Upper lobe of left lung (tissue), 4 donors: ENCODE measurements at regions not wholly inside any gene's neighbourhood (a gene's known extent, or its start where the extent isn't known, plus 50 kb on each side); places are given as distances from the start of the nearest gene placed in this dataset.

Experiments used
- POLR2A ChIP-seq, 4 donors: fragments of 450-650 bp; IDR thresholded peaks; one replicate each; pipeline ENCODE4 v1.5.1; 2016 to 2017; ENCODE audit warnings: antibody characterized with exemption in 4 of 4, mild to moderate bottlenecking in 2 of 4
- TF ChIP-seq, protein P1 (sequence below), 6 experiments: fragments of 450-650 bp in 4 of 6; fragments of 200-600 bp in 2 of 6; sonication (generic) in 2 of 6; IDR thresholded peaks; one replicate each; pipeline ENCODE4 v1.5.1; 2016 to 2019; ENCODE audit warnings: antibody characterized with exemption in 6 of 6

DNA sequence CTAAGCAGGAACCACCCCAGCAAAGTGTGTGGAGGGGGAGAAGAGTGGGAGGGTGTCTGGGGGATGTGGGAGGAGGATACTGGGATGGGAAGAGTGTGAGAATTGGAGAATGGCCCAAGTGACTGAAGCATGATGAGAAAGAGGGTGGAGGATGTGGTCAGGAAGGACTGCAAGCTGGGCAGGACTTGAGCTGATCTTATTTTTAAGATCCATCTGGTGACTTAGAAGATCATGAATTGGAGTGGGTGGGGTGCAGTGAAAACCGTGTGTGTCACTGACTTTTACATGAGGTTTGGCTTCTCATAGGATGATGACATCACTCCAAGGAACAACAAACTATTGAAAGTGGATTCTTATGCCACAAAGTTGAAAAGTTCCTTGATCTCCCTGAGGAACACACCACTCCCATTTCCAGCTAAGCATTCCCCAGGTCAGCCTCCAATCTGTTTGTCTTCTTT, 287.5 kb downstream of the GALC start:
- TF ChIP-seq POLR2A (IDR thresholded peaks at IDR 0.05), result no peak
- TF ChIP-seq, protein P1, sequence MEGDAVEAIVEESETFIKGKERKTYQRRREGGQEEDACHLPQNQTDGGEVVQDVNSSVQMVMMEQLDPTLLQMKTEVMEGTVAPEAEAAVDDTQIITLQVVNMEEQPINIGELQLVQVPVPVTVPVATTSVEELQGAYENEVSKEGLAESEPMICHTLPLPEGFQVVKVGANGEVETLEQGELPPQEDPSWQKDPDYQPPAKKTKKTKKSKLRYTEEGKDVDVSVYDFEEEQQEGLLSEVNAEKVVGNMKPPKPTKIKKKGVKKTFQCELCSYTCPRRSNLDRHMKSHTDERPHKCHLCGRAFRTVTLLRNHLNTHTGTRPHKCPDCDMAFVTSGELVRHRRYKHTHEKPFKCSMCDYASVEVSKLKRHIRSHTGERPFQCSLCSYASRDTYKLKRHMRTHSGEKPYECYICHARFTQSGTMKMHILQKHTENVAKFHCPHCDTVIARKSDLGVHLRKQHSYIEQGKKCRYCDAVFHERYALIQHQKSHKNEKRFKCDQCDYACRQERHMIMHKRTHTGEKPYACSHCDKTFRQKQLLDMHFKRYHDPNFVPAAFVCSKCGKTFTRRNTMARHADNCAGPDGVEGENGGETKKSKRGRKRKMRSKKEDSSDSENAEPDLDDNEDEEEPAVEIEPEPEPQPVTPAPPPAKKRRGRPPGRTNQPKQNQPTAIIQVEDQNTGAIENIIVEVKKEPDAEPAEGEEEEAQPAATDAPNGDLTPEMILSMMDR (IDR thresholded peaks at IDR 0.05), result no peak
